Umbilical cord (tissue), 1 donor: ENCODE measurements at regions not wholly inside any gene's neighbourhood (a gene's known extent, or its start where the extent isn't known, plus 50 kb on each side); places are given as distances from the start of the nearest gene placed in this dataset.
"Not testable (repeated sequence)": the region's sequence is repeated elsewhere in the genome, so short reads cannot be mapped to it uniquely, and the experiment has no call there.

Experiments used
- DNase-seq: peaks from one replicate; pipeline ENCODE4 v3.0.0-alpha.2; 2015; ENCODE audit warnings: low spot score

GRCh38 chr10:125404902-125405301, 244.5 kb upstream of the CTBP2 start:
- not testable (repeated sequence) for DNase-seq

GRCh38 chr10:125401462-125401861, 241.1 kb upstream of the CTBP2 start:
- no peak for DNase-seq

GRCh38 chr10:125399289-125399688, 238.9 kb upstream of the CTBP2 start:
- no peak for DNase-seq

GRCh38 chr10:125398270-125398669, 237.9 kb upstream of the CTBP2 start:
- no peak for DNase-seq

- no peak for DNase-seq
These were observed 237.2 kb upstream of the CTBP2 start for GRCh38 chr10:125397608-125398007.

GRCh38 chr10:125396676-125397075, 236.3 kb upstream of the CTBP2 start:
- no peak for DNase-seq

GRCh38 chr10:125392609-125393008, 232.2 kb upstream of the CTBP2 start:
- no peak for DNase-seq

GRCh38 chr10:125392154-125392553, 231.8 kb upstream of the CTBP2 start:
- no peak for DNase-seq

- no peak for DNase-seq
These were observed 229.3 kb upstream of the CTBP2 start for GRCh38 chr10:125389648-125390047.

- no peak for DNase-seq
These were observed 219.2 kb upstream of the CTBP2 start for GRCh38 chr10:125379592-125379991.

GRCh38 chr10:125377368-125377767, 217.0 kb upstream of the CTBP2 start:
- DNase-seq, result no peak

GRCh38 chr10:125375210-125375609, 214.8 kb upstream of the CTBP2 start:
- no peak for DNase-seq

- no peak for DNase-seq
These were observed 213.2 kb upstream of the CTBP2 start for GRCh38 chr10:125373546-125373945.

GRCh38 chr10:125370578-125370977, 210.2 kb upstream of the CTBP2 start:
- DNase-seq, result peak; percentile 16

- no peak for DNase-seq
These were observed 209.3 kb upstream of the CTBP2 start for GRCh38 chr10:125369382-125370326.

- no peak for DNase-seq
These were observed 207.8 kb upstream of the CTBP2 start for GRCh38 chr10:125368146-125368545.

GRCh38 chr10:125363791-125364190, 203.4 kb upstream of the CTBP2 start:
- no peak for DNase-seq

GRCh38 chr10:125362950-125363349, 202.6 kb upstream of the CTBP2 start:
- DNase-seq, result no peak

GRCh38 chr10:125359401-125359800, 199.0 kb upstream of the CTBP2 start:
- no peak for DNase-seq

- no peak for DNase-seq
These were observed 195.3 kb upstream of the CTBP2 start for GRCh38 chr10:125355657-125356056.

GRCh38 chr10:125350519-125350918, 190.2 kb upstream of the CTBP2 start:
- DNase-seq, result no peak

GRCh38 chr10:125348536-125348935, 188.2 kb upstream of the CTBP2 start:
- DNase-seq, result no peak

GRCh38 chr10:125344573-125345171, 184.3 kb upstream of the CTBP2 start:
- DNase-seq, result no peak
